ENCODE measurements at regions not wholly inside any gene's neighbourhood (a gene's known extent, or its start where the extent isn't known, plus 50 kb on each side); places are given as distances from the start of the nearest gene placed in this dataset.

GRCh38 chr13:33583398-33583797 lies 234.6 kb upstream of the RFC3 start:
- H3K4me1 ChIP-seq (ENCODE audit: control insufficient read depth, insufficient read depth, low read length): no peaks in the 10 kb centered on the region
- H3K9me3 ChIP-seq (replicated peaks; ENCODE audit: control insufficient read depth, insufficient read depth, low read length): no peaks in the 10 kb centered on the region
- ATAC-seq (no peak), DNase-seq (ENCODE audit: low read depth, low spot score) (no peak), FAIRE-seq (no peak)
- POLR2A ChIA-PET: no interaction called here
- no peaks in the 10 kb centered on the region for H4K20me1 ChIP-seq (ENCODE audit: control insufficient read depth, insufficient read depth)
- SMC1A ChIA-PET (ENCODE audit: uncharacterized antibody, unreplicated experiment): interaction anchor here (0.6 kb wide), 1 partner anchor 13 kb away, joined by 3 read pairs; no protein-coding TSS in a partner anchor
- intact Hi-C loops (cut with micrococcal nuclease; ENCODE audit: unreplicated experiment) (no loop called here), in situ Hi-C loops (cut with MboI) (no loop called here)
- no peak overlapping the region for H3K9ac ChIP-seq (ENCODE audit: control insufficient read depth, insufficient read depth, low read length)
- no peak overlapping the region for H3K27ac ChIP-seq (ENCODE audit: control insufficient read depth, insufficient read depth)
- TF ChIP-seq ZBTB33 (IDR thresholded peaks at IDR 0.05) (no peak), SPI1 (IDR thresholded peaks at IDR 0.05; ENCODE audit: borderline replicate concordance, insufficient read depth, low read depth, low read length) (peak; percentile 68)
- no peak overlapping the region for H2AFZ ChIP-seq (ENCODE audit: control insufficient read depth, low read depth, low read length)
- BruUV-seq (replicated peaks): no TSS peak
- no peak overlapping the region for H3K4me3 ChIP-seq
- H3K36me3 ChIP-seq (ENCODE audit: control insufficient read depth in 2 of 2, insufficient read depth in 2 of 2, low read length in 1 of 2): no peaks in the 10 kb centered on the region
- WGBS (ENCODE audit: insufficient coverage, insufficient replicate concordance, low lambda C conversion rate, missing lambda C conversion rate): 29% methylated on average over 2 of the region's 2 CpGs
- CTCF ChIA-PET: interaction anchor here (1.4 kb wide), 1 partner anchor 14 kb away, joined by 6 read pairs; no protein-coding TSS in a partner anchor
- no peak overlapping the region for H3K4me2 ChIP-seq (ENCODE audit: control insufficient read depth, insufficient read depth)
- RAD21 ChIA-PET (ENCODE audit: unreplicated experiment): no interaction called here
- H3K27me3 ChIP-seq (replicated peaks in 1 of 2; ENCODE audit: control insufficient read depth in 2 of 2, insufficient read depth in 2 of 2, low read length in 1 of 2): no peaks in the 10 kb centered on the region
- no peaks in the 10 kb centered on the region for H3K79me2 ChIP-seq (ENCODE audit: control insufficient read depth, insufficient read depth, low read length)

- in situ Hi-C loops (cut with MboI) (no loop called here), intact Hi-C loops (cut with micrococcal nuclease; ENCODE audit: unreplicated experiment) (no loop called here)
- Histone ChIP-seq H3K4me2 (ENCODE audit: control insufficient read depth, insufficient read depth) (no peak overlapping the region), H3K9ac (ENCODE audit: control insufficient read depth, insufficient read depth, low read length) (no peak overlapping the region), H3K27me3 (replicated peaks in 1 of 2; ENCODE audit: control insufficient read depth in 2 of 2, insufficient read depth in 2 of 2, low read length in 1 of 2) (no peaks in the 10 kb centered on the region), H3K9me3 (replicated peaks; ENCODE audit: control insufficient read depth, insufficient read depth, low read length) (no peaks in the 10 kb centered on the region), H4K20me1 (ENCODE audit: control insufficient read depth, insufficient read depth) (no peaks in the 10 kb centered on the region), H3K79me2 (ENCODE audit: control insufficient read depth, insufficient read depth, low read length) (no peaks in the 10 kb centered on the region), H3K36me3 (ENCODE audit: control insufficient read depth in 2 of 2, insufficient read depth in 2 of 2, low read length in 1 of 2) (no peaks in the 10 kb centered on the region), H2AFZ (ENCODE audit: control insufficient read depth, low read depth, low read length) (no peak overlapping the region), H3K27ac (ENCODE audit: control insufficient read depth, insufficient read depth) (no peak overlapping the region), H3K4me3 (no peak overlapping the region), H3K4me1 (ENCODE audit: control insufficient read depth, insufficient read depth, low read length) (no peaks in the 10 kb centered on the region)
- SMC1A ChIA-PET (ENCODE audit: uncharacterized antibody, unreplicated experiment): no interaction called here
- no TSS peak for BruUV-seq (replicated peaks)
- RAD21 ChIA-PET (ENCODE audit: unreplicated experiment): no interaction called here
- WGBS (ENCODE audit: insufficient coverage, insufficient replicate concordance, low lambda C conversion rate, missing lambda C conversion rate): 71% methylated on average over 6 of the region's 6 CpGs
- no peak for FAIRE-seq
- POLR2A ChIA-PET: no interaction called here
- DNase-seq (ENCODE audit: low read depth, low spot score): no peak
- no peak for ATAC-seq
- CTCF ChIA-PET: no interaction called here
- TF ChIP-seq, protein P1, sequence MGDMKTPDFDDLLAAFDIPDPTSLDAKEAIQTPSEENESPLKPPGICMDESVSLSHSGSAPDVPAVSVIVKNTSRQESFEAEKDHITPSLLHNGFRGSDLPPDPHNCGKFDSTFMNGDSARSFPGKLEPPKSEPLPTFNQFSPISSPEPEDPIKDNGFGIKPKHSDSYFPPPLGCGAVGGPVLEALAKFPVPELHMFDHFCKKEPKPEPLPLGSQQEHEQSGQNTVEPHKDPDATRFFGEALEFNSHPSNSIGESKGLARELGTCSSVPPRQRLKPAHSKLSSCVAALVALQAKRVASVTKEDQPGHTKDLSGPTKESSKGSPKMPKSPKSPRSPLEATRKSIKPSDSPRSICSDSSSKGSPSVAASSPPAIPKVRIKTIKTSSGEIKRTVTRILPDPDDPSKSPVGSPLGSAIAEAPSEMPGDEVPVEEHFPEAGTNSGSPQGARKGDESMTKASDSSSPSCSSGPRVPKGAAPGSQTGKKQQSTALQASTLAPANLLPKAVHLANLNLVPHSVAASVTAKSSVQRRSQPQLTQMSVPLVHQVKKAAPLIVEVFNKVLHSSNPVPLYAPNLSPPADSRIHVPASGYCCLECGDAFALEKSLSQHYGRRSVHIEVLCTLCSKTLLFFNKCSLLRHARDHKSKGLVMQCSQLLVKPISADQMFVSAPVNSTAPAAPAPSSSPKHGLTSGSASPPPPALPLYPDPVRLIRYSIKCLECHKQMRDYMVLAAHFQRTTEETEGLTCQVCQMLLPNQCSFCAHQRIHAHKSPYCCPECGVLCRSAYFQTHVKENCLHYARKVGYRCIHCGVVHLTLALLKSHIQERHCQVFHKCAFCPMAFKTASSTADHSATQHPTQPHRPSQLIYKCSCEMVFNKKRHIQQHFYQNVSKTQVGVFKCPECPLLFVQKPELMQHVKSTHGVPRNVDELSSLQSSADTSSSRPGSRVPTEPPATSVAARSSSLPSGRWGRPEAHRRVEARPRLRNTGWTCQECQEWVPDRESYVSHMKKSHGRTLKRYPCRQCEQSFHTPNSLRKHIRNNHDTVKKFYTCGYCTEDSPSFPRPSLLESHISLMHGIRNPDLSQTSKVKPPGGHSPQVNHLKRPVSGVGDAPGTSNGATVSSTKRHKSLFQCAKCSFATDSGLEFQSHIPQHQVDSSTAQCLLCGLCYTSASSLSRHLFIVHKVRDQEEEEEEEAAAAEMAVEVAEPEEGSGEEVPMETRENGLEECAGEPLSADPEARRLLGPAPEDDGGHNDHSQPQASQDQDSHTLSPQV (IDR thresholded peaks at IDR 0.05): no peak
- TF ChIP-seq CEBPZ (IDR thresholded peaks at IDR 0.05; ENCODE audit: low read depth, low read length) (no peak), EP300 (IDR thresholded peaks at IDR 0.05; ENCODE audit: borderline replicate concordance in 1 of 2, control insufficient read depth in 1 of 2, low read depth in 2 of 2, low read length in 2 of 2) (no peak), ZNF274 (IDR thresholded peaks at IDR 0.05; ENCODE audit: insufficient read depth, insufficient read length) (no peak), MTA2 (IDR thresholded peaks at IDR 0.05; ENCODE audit: low read depth) (no peak)
These were observed 227.0 kb upstream of the RFC3 start for GRCh38 chr13:33590936-33591335.

All from GM12878 (cell line).